OCI-LY3 (cell line): ENCODE measurements at regions not wholly inside any gene's neighbourhood (a gene's known extent, or its start where the extent isn't known, plus 50 kb on each side); places are given as distances from the start of the nearest gene placed in this dataset.
A peak's percentile ranks its signal among the peaks of the same experiment; 100 is the strongest.

Source experiments
- H2AFZ ChIP-seq: fragments of 200-600, 300-600 bp; shearing (Covaris generic); 2 replicates; pipeline ENCODE4 v1.6.0; 2014; ENCODE audit warnings: antibody characterized with exemption, low read depth, low read length
- H3K27ac ChIP-seq: fragments of 200-600, 300-600 bp; sonication (generic); 2 replicates; pipeline ENCODE4 v1.5.1; 2014; ENCODE audit warnings: mild to moderate bottlenecking, low read length, moderate library complexity, mixed read lengths
- H3K27me3 ChIP-seq: fragments of 200-600, 300-600 bp; sonication (generic); 2 replicates; pipeline ENCODE4 v1.6.1; 2014; ENCODE audit warnings: low read depth, low read length, mixed read lengths
- H3K36me3 ChIP-seq: fragments of 200-600, 300-600 bp; sonication (generic); replicated peaks from 2 replicates; pipeline ENCODE3; 2014; ENCODE audit warnings: low read depth, low read length, mixed read lengths
- H3K4me1 ChIP-seq: fragments of 300-600, 200-600 bp; sonication (generic); 2 replicates; pipeline ENCODE4 v1.6.1; 2014; ENCODE audit warnings: low read length, mixed read lengths
- H3K4me2 ChIP-seq: fragments of 200-600, 300-600 bp; sonication (generic); 2 replicates; pipeline ENCODE4 v1.6.1; 2014; ENCODE audit warnings: low read length, mixed read lengths
- H3K4me3 ChIP-seq: fragments of 300-600, 200-600 bp; sonication (generic); 2 replicates; pipeline ENCODE4 v1.5.1; 2014; ENCODE audit warnings: antibody characterized with exemption, mild to moderate bottlenecking, low read length, moderate library complexity
- H3K79me2 ChIP-seq: fragments of 300-600, 200-600 bp; shearing (Covaris generic); 2 replicates; pipeline ENCODE4 v1.6.1; 2014; ENCODE audit warnings: mild to moderate bottlenecking, low read length, mixed read lengths
- H3K9ac ChIP-seq: fragments of 300-600, 200-600 bp; shearing (Covaris generic); 2 replicates; pipeline ENCODE4 v1.6.0; 2014; ENCODE audit warnings: mild to moderate bottlenecking, low read length, moderate library complexity
- H3K9me3 ChIP-seq: fragments of 200-600, 300-600 bp; shearing (Covaris generic); 2 replicates; pipeline ENCODE4 v1.6.1; 2014; ENCODE audit warnings: low read length, mixed read lengths; ENCODE audit not compliant: insufficient read depth
- H4K20me1 ChIP-seq: fragments of 200-600, 300-600 bp; sonication (generic); 2 replicates; pipeline ENCODE4 v1.6.1; 2016; ENCODE audit warnings: low read length, mixed read lengths; ENCODE audit not compliant: insufficient read depth
- CTCF ChIP-seq: fragments of 200-600, 300-600 bp; sonication (generic); IDR thresholded peaks from 2 replicates; pipeline ENCODE4 v1.5.1; 2014; ENCODE audit warnings: antibody characterized with exemption, low read length, low read depth
- EZH2phosphoT487 ChIP-seq: fragments of 200-600 bp; shearing (Covaris generic); IDR thresholded peaks from 2 replicates; pipeline ENCODE4 v1.6.1; 2018; ENCODE audit warnings: antibody characterized with exemption, mixed run types, low read depth

- Histone ChIP-seq H3K79me2 (no peaks in the 10 kb centered on the region), H2AFZ (no peak overlapping the region), H3K9me3 (peaks cover 8% of the 10 kb centered on the region), H3K4me2 (no peak overlapping the region), H3K27ac (no peak overlapping the region), H3K4me3 (no peak overlapping the region), H3K4me1 (no peaks in the 10 kb centered on the region), H3K9ac (no peak overlapping the region), H3K36me3 (no peaks in the 10 kb centered on the region), H3K27me3 (no peaks in the 10 kb centered on the region), H4K20me1 (no peaks in the 10 kb centered on the region)
- TF ChIP-seq EZH2phosphoT487: no peak
- no peak for TF ChIP-seq CTCF
Measured at GRCh38 chr18:29879763-29880162, 1162.8 kb downstream of the DSC3 start.

GRCh38 chr18:29874519-29875098, 1167.9 kb downstream of the DSC3 start:
- Histone ChIP-seq H3K27ac (no peak overlapping the region), H3K79me2 (no peaks in the 10 kb centered on the region), H3K36me3 (no peaks in the 10 kb centered on the region), H3K4me1 (no peaks in the 10 kb centered on the region), H4K20me1 (no peaks in the 10 kb centered on the region), H3K9ac (no peak overlapping the region), H3K4me2 (no peak overlapping the region), H3K9me3 (peaks cover 8% of the 10 kb centered on the region), H3K27me3 (no peaks in the 10 kb centered on the region), H3K4me3 (no peak overlapping the region), H2AFZ (no peak overlapping the region)
- TF ChIP-seq EZH2phosphoT487 (no peak), CTCF (peak; percentile 73)

- no peak overlapping the region for H3K27ac ChIP-seq
- H3K4me1 ChIP-seq: no peaks in the 10 kb centered on the region
- no peak for TF ChIP-seq CTCF
- TF ChIP-seq EZH2phosphoT487: no peak
Measured at GRCh38 chr18:29873211-29873610, 1169.3 kb downstream of the DSC3 start.

GRCh38 chr18:29871246-29871645, 1171.3 kb downstream of the DSC3 start:
- no peak overlapping the region for H3K4me3 ChIP-seq
- H4K20me1 ChIP-seq: no peaks in the 10 kb centered on the region
- no peak overlapping the region for H2AFZ ChIP-seq
- H3K79me2 ChIP-seq: no peaks in the 10 kb centered on the region
- H3K4me1 ChIP-seq: no peaks in the 10 kb centered on the region
- TF ChIP-seq EZH2phosphoT487 (no peak), CTCF (no peak)
- no peaks in the 10 kb centered on the region for H3K36me3 ChIP-seq
- no peaks in the 10 kb centered on the region for H3K9me3 ChIP-seq
- no peak overlapping the region for H3K9ac ChIP-seq
- no peaks in the 10 kb centered on the region for H3K27me3 ChIP-seq
- H3K4me2 ChIP-seq: no peak overlapping the region
- H3K27ac ChIP-seq: no peak overlapping the region

More at GRCh38 chr18:29873211-29873610, 1169.3 kb downstream of the DSC3 start:
- no peaks in the 10 kb centered on the region for H3K79me2 ChIP-seq
- H3K27me3 ChIP-seq: no peaks in the 10 kb centered on the region
- no peak overlapping the region for H3K4me2 ChIP-seq
- no peak overlapping the region for H3K4me3 ChIP-seq
- H4K20me1 ChIP-seq: no peaks in the 10 kb centered on the region
- H3K9ac ChIP-seq: no peak overlapping the region
- H3K36me3 ChIP-seq: no peaks in the 10 kb centered on the region
- H3K9me3 ChIP-seq: peaks cover 8% of the 10 kb centered on the region
- H2AFZ ChIP-seq: no peak overlapping the region
